ENCODE measurements at regions not wholly inside any gene's neighbourhood (a gene's known extent, or its start where the extent isn't known, plus 50 kb on each side); places are given as distances from the start of the nearest gene placed in this dataset.

DNA sequence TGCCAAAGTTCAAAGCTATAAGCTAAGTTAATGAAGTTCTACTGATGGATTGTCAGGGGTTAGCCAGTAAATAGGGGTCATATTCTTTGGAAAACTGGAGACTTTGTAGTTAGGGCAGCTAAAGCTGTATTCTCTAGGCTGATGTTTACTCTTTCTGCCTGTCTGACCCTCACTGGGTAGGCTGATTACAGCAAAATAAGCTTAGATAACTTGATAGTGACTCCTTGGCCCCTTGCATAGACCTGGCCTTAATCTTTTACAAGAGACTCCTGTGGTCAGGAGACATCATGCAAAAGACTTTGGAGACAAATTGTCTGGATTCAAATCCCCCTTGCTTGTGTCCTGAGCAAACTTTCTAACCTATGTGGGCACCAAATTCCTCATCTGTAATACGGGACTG, 314.4 kb upstream of the MSX2 start:
- TF ChIP-seq, protein P1, sequence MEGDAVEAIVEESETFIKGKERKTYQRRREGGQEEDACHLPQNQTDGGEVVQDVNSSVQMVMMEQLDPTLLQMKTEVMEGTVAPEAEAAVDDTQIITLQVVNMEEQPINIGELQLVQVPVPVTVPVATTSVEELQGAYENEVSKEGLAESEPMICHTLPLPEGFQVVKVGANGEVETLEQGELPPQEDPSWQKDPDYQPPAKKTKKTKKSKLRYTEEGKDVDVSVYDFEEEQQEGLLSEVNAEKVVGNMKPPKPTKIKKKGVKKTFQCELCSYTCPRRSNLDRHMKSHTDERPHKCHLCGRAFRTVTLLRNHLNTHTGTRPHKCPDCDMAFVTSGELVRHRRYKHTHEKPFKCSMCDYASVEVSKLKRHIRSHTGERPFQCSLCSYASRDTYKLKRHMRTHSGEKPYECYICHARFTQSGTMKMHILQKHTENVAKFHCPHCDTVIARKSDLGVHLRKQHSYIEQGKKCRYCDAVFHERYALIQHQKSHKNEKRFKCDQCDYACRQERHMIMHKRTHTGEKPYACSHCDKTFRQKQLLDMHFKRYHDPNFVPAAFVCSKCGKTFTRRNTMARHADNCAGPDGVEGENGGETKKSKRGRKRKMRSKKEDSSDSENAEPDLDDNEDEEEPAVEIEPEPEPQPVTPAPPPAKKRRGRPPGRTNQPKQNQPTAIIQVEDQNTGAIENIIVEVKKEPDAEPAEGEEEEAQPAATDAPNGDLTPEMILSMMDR (IDR thresholded peaks at IDR 0.05 in 2 of 3, conservative IDR thresholded peaks at IDR 0.05 in 1 of 3; ENCODE audit: borderline replicate concordance in 1 of 3, insufficient read depth in 1 of 3, low read depth in 2 of 3, low read length in 2 of 3), result no peak
- no peak for TF ChIP-seq POLR2AphosphoS5 (IDR thresholded peaks at IDR 0.05; ENCODE audit: low read depth, low read length)
- no peak for TF ChIP-seq SIN3A (IDR thresholded peaks at IDR 0.05; ENCODE audit: low read depth)
- TF ChIP-seq, protein P2, sequence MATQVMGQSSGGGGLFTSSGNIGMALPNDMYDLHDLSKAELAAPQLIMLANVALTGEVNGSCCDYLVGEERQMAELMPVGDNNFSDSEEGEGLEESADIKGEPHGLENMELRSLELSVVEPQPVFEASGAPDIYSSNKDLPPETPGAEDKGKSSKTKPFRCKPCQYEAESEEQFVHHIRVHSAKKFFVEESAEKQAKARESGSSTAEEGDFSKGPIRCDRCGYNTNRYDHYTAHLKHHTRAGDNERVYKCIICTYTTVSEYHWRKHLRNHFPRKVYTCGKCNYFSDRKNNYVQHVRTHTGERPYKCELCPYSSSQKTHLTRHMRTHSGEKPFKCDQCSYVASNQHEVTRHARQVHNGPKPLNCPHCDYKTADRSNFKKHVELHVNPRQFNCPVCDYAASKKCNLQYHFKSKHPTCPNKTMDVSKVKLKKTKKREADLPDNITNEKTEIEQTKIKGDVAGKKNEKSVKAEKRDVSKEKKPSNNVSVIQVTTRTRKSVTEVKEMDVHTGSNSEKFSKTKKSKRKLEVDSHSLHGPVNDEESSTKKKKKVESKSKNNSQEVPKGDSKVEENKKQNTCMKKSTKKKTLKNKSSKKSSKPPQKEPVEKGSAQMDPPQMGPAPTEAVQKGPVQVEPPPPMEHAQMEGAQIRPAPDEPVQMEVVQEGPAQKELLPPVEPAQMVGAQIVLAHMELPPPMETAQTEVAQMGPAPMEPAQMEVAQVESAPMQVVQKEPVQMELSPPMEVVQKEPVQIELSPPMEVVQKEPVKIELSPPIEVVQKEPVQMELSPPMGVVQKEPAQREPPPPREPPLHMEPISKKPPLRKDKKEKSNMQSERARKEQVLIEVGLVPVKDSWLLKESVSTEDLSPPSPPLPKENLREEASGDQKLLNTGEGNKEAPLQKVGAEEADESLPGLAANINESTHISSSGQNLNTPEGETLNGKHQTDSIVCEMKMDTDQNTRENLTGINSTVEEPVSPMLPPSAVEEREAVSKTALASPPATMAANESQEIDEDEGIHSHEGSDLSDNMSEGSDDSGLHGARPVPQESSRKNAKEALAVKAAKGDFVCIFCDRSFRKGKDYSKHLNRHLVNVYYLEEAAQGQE (IDR thresholded peaks at IDR 0.05; ENCODE audit: low read depth), result no peak
- TF ChIP-seq, protein P3, sequence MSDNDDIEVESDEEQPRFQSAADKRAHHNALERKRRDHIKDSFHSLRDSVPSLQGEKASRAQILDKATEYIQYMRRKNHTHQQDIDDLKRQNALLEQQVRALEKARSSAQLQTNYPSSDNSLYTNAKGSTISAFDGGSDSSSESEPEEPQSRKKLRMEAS (IDR thresholded peaks at IDR 0.05), result no peak
- no peak for TF ChIP-seq ZFX (IDR thresholded peaks at IDR 0.05)
- TF ChIP-seq POLR2A (IDR thresholded peaks at IDR 0.05; ENCODE audit: borderline replicate concordance, extremely low read depth, insufficient read depth, insufficient read length), result no peak
- no peak for TF ChIP-seq EZH2phosphoT487 (IDR thresholded peaks at IDR 0.05; ENCODE audit: borderline replicate concordance)
- TF ChIP-seq YY1 (IDR thresholded peaks at IDR 0.05; ENCODE audit: extremely low read depth, insufficient replicate concordance, low read depth, low read length), result no peak
- TF ChIP-seq EZH2 (IDR thresholded peaks at IDR 0.05), result no peak
- TF ChIP-seq FOSL1 (IDR thresholded peaks at IDR 0.05; ENCODE audit: low read depth), result no peak
- TF ChIP-seq CEBPB (IDR thresholded peaks at IDR 0.05; ENCODE audit: low read depth), result no peak
- no peak for TF ChIP-seq TCF7L2 (IDR thresholded peaks at IDR 0.05; ENCODE audit: borderline replicate concordance, extremely low read depth, insufficient read depth, insufficient read length)

Measured in HCT116 (cell line).